Coronary artery (tissue), 2 donors: ENCODE measurements at regions not wholly inside any gene's neighbourhood (a gene's known extent, or its start where the extent isn't known, plus 50 kb on each side); places are given as distances from the start of the nearest gene placed in this dataset.
"Not testable (repeated sequence)": the region's sequence is repeated elsewhere in the genome, so short reads cannot be mapped to it uniquely, and the experiment has no call there.

Experiments used
- DNase-seq: peaks from one replicate; pipeline ENCODE4 v3.0.0-alpha.2; 2017; ENCODE audit warnings: low spot score
- H3K27ac ChIP-seq, 2 donors: fragments of 200-600 bp; sonication (generic); one replicate each; pipeline ENCODE4 v1.5.1; 2016 to 2019
- H3K4me3 ChIP-seq: fragments of 200-600 bp; sonication (generic); 2 replicates; pipeline ENCODE4 v1.5.1; 2016; ENCODE audit warnings: mild to moderate bottlenecking, moderate library complexity
- CTCF ChIP-seq: fragments of 200-600 bp; sonication (generic); IDR thresholded peaks from one replicate; pipeline ENCODE4 v1.5.1; 2019; ENCODE audit warnings: antibody characterized with exemption

- DNase-seq, result no peak
- Histone ChIP-seq H3K4me3 (no peak overlapping the region), H3K27ac (no peak overlapping the region)
- no peak for TF ChIP-seq CTCF
These were observed 71.8 kb downstream of the LARP7 start for GRCh38 chr4:112708772-112709171.

- Histone ChIP-seq H3K27ac (no peak overlapping the region), H3K4me3 (no peak overlapping the region)
- no peak for DNase-seq
- no peak for TF ChIP-seq CTCF
These were observed 78.3 kb downstream of the LARP7 start for GRCh38 chr4:112714922-112715901.

- no peak for TF ChIP-seq CTCF
- no peak for DNase-seq
- Histone ChIP-seq H3K4me3 (no peak overlapping the region), H3K27ac (no peak overlapping the region)
These were observed 80.9 kb downstream of the LARP7 start for GRCh38 chr4:112717856-112718255.

GRCh38 chr4:112721627-112722026, 84.7 kb downstream of the LARP7 start:
- H3K27ac ChIP-seq, result no peak overlapping the region
- no peak for TF ChIP-seq CTCF
- H3K4me3 ChIP-seq, result no peak overlapping the region
- no peak for DNase-seq

GRCh38 chr4:112726041-112726440, 89.1 kb downstream of the LARP7 start:
- H3K27ac ChIP-seq, result no peak overlapping the region
- DNase-seq, result no peak
- no peak for TF ChIP-seq CTCF
- no peak overlapping the region for H3K4me3 ChIP-seq

GRCh38 chr4:112727728-112728127, 90.8 kb downstream of the LARP7 start:
- H3K4me3 ChIP-seq, DNase-seq, H3K27ac ChIP-seq: not testable (repeated sequence)

- H3K4me3 ChIP-seq, result no peak overlapping the region
- no peak for DNase-seq
- TF ChIP-seq CTCF, result no peak
- H3K27ac ChIP-seq, result no peak overlapping the region
These were observed 94.8 kb downstream of the LARP7 start for GRCh38 chr4:112731715-112732114.
